MV-4-11 (cell line): ENCODE measurements at regions not wholly inside any gene's neighbourhood (a gene's known extent, or its start where the extent isn't known, plus 50 kb on each side); places are given as distances from the start of the nearest gene placed in this dataset.
"Not testable (repeated sequence)": the region's sequence is repeated elsewhere in the genome, so short reads cannot be mapped to it uniquely, and the experiment has no call there.

Experiments used
- DNase-seq: peaks from one replicate; lab custom pipeline; 2025; lab: John Stamatoyannopoulos, UW

DNA sequence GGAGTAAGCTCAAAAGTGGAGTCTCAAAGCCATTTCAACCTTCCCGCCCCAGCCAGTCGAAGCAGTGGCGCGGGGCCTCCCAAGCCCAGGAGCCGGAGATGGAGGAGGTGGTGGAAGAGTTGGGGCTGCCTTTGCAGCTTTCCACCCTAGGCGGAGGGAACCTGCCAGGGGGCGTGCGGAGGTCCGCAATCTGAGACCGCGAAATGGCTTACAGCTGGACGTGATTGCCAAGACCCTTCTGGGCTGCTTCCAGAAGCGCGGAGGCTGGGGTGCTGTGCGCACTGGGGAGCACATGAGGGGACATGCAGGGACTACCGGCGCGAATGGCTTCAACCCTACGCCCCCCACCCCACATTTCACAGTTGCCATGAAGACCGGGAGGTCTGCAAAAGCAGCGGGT, 86.2 kb downstream of the PRR15 start:
- no peak for DNase-seq

DNA sequence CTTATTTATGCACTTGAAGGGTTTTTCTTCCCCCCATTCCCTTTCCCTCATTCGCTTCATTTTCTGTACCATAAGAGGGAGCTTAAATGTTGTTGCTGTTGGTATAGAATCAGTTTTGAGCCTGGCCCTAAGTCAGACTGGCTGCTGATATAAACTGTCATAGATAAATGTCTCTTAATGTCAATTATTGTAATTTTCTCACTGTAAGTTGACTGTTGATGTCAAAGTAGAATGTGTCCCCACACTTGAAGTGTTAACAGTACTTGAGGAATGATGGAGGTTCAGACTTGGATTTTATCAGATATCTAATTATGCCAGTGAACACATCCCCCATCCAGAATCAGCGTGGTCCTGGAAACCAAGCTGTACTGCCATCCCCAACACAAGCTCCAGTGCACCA, 87.8 kb downstream of the PRR15 start:
- DNase-seq: no peak

DNA sequence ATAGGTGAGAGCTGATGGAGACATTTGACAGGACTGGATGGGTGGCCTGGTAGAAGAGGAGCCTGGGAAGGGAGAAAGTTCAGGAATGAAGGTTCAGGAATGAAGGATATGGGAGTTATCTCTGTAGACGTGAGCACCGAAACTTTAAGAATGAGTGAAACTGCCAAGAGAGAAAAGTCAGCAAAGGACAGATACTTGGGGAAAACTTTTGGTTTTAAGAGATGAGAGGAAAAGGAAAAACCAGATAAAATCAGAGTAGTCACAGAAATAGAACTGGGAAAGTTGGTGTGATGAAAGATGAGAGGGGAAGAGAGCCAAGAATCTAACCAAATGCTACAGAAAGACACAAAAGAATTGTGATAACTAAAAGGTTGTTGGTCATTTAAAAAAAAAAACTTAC, 88.9 kb downstream of the PRR15 start:
- no peak for DNase-seq

DNA sequence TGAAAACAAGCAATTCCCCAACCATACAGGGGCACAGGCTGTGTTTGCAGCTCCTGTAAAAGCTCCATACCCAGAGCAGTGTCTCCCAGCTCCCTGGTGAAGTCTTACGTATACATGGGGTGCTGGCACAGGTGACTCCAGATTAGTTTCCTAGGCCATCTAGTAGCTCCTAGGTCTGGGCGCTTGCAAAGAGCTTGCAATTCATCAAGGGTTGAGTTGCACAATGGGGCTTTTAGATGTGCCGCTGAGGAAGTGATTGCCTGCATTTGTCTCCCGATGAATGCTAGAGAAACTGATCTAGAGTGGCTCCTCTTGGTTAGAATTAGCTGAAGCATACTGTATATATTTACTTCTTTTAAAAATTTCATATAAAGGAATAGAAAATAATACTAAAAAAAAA, 90.7 kb downstream of the PRR15 start:
- not testable (repeated sequence) for DNase-seq

DNA sequence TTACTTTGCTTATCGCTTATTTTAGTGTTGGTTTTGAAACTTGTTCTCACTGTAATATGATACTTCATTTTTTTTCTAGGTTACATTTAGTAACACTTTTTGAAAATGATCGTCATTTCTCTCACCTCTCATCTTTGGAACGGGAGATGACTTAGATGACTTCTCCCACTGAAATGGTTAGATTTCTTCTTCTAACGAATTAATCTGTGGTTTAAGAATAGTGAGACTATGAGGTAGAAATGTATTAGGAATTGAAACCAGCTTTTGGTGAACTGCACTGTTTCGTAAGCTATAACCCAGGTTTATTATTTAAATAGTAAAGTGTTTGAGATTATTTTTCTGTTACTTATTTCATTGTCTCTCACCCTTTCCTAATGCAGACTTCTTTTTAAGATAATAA, 93.7 kb downstream of the PRR15 start:
- no peak for DNase-seq

DNA sequence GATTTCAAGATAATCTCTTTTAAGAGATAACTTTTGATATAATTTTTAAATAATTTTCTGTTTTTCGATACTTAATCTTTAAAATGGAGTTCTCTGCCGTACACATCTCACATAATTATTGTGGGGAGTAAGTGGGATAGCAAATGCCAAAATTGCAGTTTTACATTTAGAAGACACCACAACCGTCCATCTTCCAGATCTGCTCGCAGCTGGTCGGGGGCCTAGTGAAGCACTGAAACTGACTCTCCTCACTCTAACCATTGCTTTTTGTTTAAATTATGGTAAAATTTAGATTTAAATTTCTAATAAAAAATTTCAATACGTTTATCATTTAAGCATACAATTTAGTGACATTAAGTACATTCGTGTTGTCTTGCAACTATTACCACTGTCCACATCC, 94.2 kb downstream of the PRR15 start:
- no peak for DNase-seq

DNA sequence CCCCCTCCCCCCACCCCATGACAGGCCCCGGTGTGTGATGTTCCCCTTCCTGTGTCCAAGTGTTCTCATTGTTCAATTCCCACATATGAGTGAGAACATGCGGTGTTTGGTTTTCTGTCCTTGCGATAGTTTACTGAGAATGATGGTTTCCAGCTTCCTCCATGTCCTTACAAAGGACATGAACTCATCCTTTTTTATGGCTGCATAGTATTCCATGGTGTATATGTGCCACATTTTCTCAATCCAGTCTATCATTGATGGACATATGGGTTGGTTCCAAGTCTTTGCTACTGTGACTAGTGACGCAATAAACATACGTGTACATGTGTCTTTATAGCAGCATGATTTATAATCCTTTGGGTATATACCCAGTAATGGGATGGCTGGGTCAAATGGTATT, 95.6 kb downstream of the PRR15 start:
- not testable (repeated sequence) for DNase-seq

DNA sequence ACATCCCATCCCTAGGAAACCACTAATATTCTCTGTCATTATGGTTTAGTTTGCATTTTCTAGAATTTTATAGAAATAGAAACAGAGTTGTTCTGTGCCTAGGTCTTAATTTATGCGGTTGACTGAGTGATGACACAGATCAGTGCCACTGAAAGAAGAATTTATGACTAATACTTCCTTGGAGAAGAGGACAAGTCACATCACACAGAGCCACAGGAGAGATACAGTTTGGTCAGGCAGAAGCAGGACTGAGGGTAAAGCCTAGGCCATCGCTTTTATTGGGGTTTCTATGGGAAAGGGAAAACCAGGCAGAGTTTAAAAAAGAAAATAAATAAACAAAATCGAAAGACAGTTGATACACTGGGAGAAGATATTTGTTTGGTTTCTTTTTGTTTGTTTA, 99.3 kb downstream of the PRR15 start:
- DNase-seq: not testable (repeated sequence)

DNA sequence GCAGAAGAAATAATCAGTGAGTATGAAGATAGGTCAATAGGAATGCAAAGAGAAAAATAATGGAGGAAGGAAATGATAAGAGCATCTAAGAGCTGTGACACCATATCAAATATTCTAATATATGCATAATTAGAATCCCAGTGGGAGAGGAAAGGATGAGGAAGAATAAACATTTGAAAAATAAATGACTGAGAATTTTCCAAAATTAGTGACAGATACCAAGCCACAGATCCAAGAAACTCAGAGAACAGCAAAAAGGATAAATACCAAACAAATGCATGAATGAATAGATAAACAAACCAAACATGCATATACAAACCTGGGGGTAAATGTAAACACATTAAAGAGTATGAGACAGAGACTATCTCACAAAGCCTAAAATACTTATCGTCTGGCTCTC, 101.4 kb downstream of the PRR15 start:
- not testable (repeated sequence) for DNase-seq

DNA sequence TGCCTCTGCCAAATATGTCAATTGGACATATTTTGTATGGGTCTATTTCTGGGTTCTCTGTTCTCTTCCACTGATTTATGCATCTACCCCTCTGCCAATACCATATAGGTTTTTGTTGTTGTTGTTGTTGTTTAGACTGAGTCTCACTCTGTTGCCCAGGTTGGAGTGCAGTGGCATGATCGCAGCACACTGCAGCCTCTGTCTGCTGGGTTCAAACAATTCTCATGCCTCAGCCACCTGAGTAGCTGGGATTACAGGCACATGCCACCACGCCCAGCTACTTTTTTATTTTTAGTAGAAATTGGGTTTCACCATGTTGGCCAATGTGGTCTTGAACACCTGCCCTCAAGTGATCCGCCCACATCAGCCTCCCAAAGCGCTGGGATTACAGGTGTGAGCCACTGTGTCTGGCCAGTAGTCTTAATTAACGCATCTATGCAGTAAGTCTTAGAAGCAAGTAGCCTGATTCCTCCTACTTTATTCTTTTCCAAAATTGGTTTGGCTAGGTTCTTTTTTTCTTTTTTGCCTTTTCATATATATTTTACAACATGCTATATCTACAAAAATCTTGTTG, 103.5 kb downstream of the PRR15 start:
- DNase-seq: not testable (repeated sequence)

DNA sequence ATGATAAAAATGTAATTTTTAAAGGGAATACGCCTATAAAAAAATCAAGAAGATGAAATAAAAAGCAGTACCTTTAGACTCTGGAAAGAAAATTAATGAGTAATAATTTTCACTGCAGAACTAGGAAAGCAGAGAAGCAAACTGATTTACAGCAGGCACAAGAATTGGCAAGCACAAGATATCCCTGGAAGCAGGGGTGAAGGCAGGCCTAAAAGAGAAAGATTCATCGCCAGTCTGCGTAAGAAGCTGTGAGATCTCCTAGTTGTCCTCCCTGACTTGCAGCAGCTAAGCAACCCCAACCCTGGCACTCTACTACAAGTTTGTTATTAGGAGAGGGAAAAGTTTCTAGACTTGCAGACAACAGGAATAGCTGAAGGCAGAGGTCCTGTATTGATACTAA, 107.7 kb downstream of the PRR15 start:
- DNase-seq: not testable (repeated sequence)

DNA sequence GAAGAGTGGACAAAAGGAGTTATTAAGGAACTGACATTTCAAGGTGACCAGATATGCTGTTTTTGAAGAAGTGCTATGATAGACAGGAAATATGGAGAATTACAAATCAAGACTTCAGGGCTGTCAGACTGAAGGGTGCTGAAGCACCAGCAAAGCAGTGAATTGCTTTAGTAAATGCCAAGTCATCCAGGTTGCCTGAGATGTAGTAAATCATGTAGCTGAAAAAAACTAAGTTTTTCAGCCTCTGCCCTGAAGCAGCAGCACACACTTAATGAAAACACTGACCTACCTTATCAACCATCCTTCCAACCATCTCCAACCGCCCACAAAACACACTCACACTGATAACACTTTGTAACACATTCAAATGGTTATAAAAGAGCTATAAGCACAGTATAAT, 110.0 kb downstream of the PRR15 start:
- not testable (repeated sequence) for DNase-seq

DNA sequence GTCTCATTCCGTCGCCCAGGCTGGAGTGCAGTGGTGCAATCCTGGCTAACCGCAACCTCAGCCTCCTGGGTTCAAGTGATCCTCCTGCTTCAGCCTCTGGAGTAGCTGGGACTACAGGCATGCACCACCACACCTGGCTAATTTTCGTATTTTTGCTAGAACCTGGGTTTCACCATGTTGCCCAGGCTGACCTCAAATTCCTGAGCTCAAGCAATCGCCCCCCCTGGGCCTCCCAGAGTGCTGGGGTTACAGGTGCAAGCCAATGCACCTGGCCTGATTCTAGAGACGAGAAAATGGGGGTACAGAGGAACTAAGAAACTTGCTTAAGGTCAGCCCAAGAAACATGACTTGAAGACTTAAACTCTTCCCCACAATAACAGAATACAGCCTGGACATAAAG, 111.0 kb downstream of the PRR15 start:
- DNase-seq: not testable (repeated sequence)

DNA sequence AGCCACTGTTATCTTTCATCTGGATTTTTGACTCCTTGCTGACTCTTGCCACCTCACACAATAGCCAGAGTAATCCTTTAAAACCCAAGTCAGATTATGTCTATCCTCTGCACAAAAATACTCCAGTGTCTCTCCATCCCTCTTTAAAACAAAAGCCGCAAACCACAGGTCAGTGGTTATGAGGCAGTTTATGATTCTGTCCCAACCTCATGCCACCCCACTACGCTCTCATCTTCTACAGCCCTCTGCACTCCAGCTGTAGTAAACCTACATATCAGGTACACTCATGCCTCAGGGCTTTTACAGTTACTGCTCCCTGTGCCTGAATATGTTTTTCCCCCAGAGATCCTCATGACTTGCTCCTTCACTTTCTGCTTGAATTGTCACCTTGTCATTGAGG, 113.6 kb downstream of the PRR15 start:
- peak; percentile 24 for DNase-seq

DNA sequence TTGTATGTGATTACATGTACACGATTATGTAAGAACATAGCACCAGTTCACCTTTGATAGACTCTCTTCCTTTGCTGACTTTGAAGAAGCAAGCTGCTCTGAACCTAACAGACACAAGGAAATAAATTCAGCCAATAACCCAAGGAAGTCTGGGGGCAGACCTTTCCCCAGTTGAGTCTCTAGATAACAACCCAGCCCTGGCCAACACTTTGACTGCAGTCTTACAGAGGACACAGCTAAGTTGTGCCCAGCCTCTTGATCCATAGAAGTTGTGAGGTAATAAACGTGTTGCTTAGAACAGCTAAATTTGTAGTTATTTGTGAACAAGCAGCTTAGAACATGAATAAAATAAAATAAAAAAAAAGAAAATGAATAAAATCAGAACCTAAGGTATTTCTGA, 116.3 kb downstream of the PRR15 start:
- DNase-seq: not testable (repeated sequence)

DNA sequence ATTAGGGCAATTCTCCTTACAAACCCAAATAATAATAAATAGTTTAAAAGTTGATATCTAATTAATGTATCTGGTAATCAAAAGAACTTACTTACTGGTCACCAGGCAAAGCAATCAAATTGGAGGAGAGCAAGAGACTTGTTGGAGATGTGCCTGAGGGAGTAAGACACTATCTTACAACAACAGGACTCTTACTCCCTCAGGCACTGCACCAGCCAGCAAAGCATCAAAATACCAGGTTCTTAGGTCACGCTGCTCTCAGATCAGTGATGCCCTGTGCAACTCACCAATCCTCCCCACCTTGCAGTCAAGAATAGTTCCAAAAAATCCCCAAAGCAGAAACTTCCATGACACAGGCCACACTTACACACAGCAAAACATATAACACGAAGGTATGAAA, 117.0 kb downstream of the PRR15 start:
- DNase-seq: not testable (repeated sequence)

DNA sequence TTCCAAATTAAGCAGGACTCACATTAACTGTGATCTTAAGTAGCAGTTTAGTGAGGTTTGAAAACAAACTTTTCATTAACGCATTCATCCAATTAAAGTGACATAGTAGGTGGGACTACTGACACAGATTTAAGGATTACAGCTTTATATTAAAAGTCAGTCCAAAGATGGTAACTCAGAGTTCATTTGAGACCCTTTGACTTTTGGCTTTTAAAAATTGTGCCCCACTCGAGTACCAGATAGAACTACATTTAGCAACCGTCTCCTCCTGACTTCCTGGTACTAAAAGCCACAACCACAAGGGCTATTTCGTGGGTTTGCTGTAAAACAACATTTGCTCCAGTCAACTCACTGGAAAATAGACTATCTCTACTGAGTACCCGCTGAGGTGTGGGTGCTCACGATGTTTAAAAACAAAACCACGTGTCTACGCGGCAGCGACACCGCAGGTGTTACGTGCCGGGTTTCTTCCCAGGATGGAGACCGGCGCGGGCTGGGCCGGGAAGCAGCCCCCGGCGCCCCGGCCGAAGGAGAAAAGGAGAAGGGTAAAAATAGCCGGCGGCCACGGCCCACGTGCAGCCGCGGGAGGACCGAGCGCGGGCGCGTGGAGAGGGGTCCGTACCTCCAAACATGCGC, 120.6 kb downstream of the PRR15 start:
- DNase-seq: peak; percentile 22

DNA sequence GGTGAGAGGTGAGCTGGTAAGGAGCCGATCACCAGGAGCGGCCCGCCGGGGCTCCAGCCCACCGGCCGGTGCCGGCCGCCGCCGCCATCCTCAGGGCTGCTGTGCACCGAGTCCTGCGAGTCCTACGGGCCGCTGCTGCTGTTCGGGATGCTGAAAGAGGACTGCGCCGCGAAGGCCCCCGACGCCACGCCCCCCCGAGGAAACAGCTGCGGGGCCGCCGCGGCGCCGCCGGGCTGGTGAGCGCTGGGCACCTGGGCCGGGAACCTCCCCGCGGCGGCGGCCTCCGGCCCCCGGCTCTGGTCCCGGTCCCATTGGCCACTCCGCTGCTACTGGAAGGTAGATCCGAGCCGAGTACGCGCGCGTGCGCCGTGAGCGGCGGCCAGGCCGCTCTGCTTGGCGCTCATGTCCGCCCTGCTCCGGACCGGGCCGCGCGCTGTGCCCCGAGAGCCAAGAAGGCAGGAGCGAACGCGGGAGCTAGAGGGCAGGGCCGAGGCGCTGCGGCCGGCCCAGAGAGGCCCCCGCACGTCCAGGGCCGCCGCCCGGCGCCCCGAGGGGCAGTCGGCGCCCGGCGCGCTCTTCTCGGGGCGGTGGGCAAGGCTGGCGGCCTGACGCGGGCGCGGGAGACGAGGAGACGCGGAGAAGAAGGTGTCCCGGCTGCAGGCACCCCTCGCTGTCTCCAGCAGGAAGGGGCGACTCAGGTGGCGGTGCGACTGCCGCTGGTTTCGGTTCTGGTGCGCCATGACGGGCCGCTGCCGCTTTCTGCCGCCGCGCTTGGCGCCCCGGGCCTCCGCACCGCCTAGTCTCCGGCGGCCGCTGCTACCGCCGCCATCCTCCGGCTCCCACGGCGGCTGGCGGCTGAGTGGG, 121.3 kb upstream of the WIPF3 start:
- peak; percentile 1 for DNase-seq

DNA sequence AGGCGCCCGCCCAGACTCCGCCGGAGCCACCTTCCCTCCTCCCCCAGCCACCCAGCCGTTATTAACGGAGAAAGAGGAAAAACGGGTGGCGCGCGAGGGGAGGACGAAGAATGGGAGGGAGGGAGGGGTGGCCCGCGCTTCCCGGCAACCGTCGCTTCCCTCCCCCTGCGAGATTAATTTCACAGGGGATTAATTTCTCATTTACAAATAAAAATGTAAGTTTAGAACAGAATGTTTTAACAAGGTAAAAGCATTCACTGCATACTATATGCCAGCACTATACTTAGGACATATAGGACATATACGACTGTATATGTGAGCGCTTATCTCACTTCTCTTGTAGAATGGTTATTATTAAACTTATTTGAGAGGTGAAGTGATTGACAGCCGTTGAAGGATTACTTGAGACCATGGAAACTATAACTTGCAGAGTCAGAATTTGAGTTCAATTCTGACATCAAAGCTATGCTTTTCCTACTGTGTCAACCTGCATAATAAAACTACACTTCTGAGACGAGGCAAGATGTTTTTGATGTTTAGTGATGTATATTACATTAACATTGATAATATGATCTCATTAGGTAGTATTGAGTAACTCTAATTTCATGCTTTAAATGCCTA, 120.5 kb upstream of the WIPF3 start:
- not testable (repeated sequence) for DNase-seq

DNA sequence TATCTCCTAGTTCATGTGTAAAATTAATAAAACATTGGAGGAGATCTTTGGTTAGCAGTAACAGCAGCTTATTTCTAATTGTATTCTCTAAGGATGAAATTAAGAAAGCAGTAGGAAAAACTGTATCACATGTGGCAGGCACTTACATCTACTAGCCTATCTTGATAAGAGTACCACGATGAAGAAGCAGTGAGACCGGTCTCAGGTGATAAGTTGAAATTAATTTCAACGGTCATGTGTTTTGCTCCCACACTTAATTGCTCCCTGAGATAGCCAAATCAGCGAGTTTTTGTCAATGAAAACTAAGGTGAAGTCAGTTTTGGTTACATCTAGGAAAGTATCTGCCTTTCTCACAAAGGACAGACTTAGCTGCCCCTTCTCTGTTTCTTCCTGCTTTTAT, 115.8 kb upstream of the WIPF3 start:
- not testable (repeated sequence) for DNase-seq

DNA sequence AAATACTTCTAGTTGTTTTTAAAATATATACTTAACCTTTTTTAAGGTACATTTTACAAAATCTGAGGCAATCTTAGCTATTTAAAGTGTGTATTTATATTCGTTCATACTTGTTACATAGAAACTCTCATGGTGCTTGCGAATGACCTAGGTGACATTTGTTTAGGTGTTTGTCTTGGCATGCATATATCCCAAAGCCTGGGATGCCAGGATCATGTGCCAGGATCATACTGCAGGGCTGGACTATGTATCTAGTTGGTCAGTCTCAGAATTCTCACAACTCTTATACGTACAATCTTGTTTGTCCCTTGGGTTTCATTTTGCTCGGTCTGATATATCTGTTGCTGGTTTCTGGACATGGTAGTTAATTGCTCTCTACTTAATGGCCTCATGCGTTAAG, 109.9 kb upstream of the WIPF3 start:
- not testable (repeated sequence) for DNase-seq

DNA sequence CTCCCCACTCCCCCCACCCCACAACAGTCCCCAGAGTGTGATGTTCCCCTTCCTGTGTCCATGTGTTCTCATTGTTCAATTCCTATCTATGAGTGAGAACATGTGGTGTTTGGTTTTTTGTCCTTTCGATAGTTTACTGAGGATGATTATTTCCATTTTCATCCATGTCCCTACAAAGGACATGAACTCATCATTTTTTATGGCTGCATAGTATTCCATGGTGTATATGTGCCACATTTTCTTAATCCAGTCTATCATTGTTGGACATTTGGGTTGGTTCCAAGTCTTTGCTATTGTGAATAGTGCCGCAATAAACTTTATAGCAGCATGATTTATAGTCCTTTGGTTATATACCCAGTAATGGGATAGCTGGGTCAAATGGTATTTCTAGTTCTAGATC, 106.6 kb upstream of the WIPF3 start:
- not testable (repeated sequence) for DNase-seq

DNA sequence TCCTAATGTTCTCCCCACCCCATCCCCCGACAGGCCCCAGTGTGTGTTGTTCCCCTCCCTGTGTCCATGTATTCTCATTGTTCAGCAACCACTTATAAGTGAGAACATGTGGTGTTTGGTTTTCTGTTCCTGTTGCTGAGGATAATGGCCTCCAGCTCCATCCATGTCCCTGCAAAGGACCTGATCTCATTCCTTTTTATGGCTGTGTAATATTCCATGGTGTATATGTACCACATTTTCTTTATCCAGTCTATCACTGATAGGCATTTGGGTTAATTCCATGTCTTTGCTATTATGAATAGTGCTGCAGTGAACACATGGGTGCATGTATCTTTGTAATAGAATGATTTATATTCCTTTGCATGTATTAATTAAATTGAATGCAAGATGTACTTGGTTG, 104.8 kb upstream of the WIPF3 start:
- not testable (repeated sequence) for DNase-seq
